Activated B cell treated with CpG ODN at 0.5 μM for 24 hours (primary cell): ENCODE measurements at regions not wholly inside any gene's neighbourhood (a gene's known extent, or its start where the extent isn't known, plus 50 kb on each side); places are given as distances from the start of the nearest gene placed in this dataset.

Source experiments
- ATAC-seq: fragments of 200-7000 bp; cut with Tn5 transposase; one replicate; pipeline ENCODE4 v1.10.0; 2021; ENCODE audit warnings: low read depth, mild to moderate bottlenecking, moderate library complexity
- CTCF ChIA-PET: fragments of 350-600 bp; sonication (Branson Sonifier 250); formaldehyde crosslinking; loops from one replicate; lab custom pipeline; 2021; ENCODE audit warnings: antibody characterized with exemption; lab: Charles Lee
- POLR2A ChIA-PET: fragments of 350-600 bp; sonication (Branson Sonifier 250); formaldehyde crosslinking; loops from one replicate; lab custom pipeline; 2021; ENCODE audit warnings: antibody characterized with exemption; lab: Charles Lee
- DNase-seq: peaks from one replicate; pipeline ENCODE4 v3.0.0; 2022
- H3K27ac Mint-ChIP-seq: one replicate; pipeline ENCODE4 v1.8.0; 2020; ENCODE audit warnings: mixed read lengths
- H3K27me3 Mint-ChIP-seq: one replicate; pipeline ENCODE4 v1.8.0; 2021; ENCODE audit warnings: mixed read lengths
- H3K36me3 Mint-ChIP-seq: one replicate; pipeline ENCODE4 v1.8.0; 2021; ENCODE audit warnings: low read depth, mixed read lengths
- H3K4me1 Mint-ChIP-seq: one replicate; pipeline ENCODE4 v1.8.0; 2021; ENCODE audit warnings: mixed read lengths
- H3K4me3 Mint-ChIP-seq: one replicate; pipeline ENCODE4 v1.8.0; 2020; ENCODE audit warnings: mild to moderate bottlenecking, mixed read lengths
- H3K9me3 Mint-ChIP-seq: one replicate; pipeline ENCODE4 v1.8.0; 2020; ENCODE audit warnings: mixed read lengths
- CTCF ChIP-seq: fragments of 200-600 bp; IDR thresholded peaks from one replicate; pipeline ENCODE4 v1.8.0; 2022; ENCODE audit warnings: antibody characterized with exemption, mild to moderate bottlenecking
- intact Hi-C: fragments of 100-400 bp; cut with micrococcal nuclease; formaldehyde crosslinking; loops from one replicate; pipeline ENCODE4 v1.15.1; 2024

DNA sequence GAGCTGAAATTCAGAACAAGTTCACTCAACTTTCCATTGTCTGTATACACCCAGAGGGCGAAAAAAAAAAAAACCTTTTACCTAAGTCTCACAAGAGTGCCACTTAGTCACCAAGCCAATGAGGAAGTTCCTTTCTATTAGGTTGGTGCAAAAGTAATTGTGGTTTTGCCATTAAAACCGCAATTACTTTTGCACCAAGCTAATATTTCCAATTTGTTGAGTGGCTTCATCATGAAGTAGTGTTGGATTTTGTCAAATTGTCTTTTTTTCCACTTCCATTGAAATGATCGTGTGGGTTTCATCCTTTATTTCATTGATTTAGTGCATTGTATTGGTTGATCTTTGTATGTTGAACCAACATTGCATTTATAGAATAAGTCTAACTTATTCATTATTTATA, 253.9 kb downstream of the ZIC4 start:
- no peaks in the 10 kb centered on the region for H3K36me3 Mint-ChIP-seq
- ChIA-PET CTCF (no interaction called here), POLR2A (no interaction called here)
- H3K27ac Mint-ChIP-seq = no peak overlapping the region
- H3K27me3 Mint-ChIP-seq = no peaks in the 10 kb centered on the region
- no peak for DNase-seq
- intact Hi-C loops = no loop called here
- no peak for TF ChIP-seq CTCF
- H3K9me3 Mint-ChIP-seq = peaks cover 6% of the 10 kb centered on the region
- no peaks in the 10 kb centered on the region for H3K4me1 Mint-ChIP-seq
- no peak for ATAC-seq
- H3K4me3 Mint-ChIP-seq = no peak overlapping the region

DNA sequence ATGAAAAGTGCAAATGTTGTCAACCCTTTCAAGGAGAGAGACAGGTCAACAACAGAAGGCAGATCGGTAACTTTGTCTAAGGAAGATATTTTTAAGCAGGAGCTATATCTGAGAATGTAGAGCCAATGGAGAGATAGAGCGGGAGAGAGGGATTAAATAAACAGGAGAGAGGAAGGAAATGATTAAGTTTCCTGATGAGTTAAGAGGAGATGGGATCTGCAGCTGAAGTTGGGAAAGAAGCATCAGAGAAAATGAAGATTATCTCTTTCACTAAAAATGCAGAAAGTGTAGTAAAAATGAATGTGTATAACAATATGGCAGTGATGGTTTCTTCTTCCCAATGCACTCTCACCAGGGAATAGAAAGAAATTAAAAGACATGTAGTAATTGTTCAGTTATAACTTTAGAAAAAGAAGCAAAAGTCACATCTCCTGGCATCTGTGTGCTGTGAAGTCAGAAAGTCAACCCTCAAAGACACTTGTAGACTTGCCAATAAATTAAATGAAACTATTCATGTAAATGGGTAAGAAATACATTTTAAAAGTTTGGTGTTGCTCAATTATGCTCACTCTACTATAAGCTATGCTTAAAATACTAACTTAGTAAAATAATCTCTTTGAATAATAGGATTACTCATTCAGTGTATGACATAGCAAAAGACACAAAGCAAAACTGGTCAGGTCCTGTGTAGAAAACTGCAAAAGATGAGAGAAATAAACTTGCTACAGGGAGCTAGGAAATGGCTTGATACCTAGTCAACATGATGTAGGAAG, 264.6 kb downstream of the ZIC4 start:
- Mint-ChIP-seq H3K27me3 (no peaks in the 10 kb centered on the region), H3K9me3 (no peaks in the 10 kb centered on the region), H3K4me3 (no peak overlapping the region), H3K27ac (no peak overlapping the region), H3K4me1 (no peaks in the 10 kb centered on the region), H3K36me3 (no peaks in the 10 kb centered on the region)
- TF ChIP-seq CTCF = no peak
- ATAC-seq (no peak), DNase-seq (no peak)
- CTCF ChIA-PET = no interaction called here
- intact Hi-C loops = no loop called here
- POLR2A ChIA-PET = no interaction called here

GRCh38 chr3:147139341-147139740, 267.0 kb downstream of the ZIC4 start:
- Mint-ChIP-seq H3K36me3 (no peaks in the 10 kb centered on the region), H3K27ac (no peak overlapping the region), H3K9me3 (peaks cover 3% of the 10 kb centered on the region), H3K4me3 (no peak overlapping the region), H3K27me3 (no peaks in the 10 kb centered on the region), H3K4me1 (no peaks in the 10 kb centered on the region)
- no peak for TF ChIP-seq CTCF
- ChIA-PET POLR2A (no interaction called here), CTCF (no interaction called here)
- intact Hi-C loops = no loop called here
- DNase-seq = no peak
- ATAC-seq = no peak

DNA sequence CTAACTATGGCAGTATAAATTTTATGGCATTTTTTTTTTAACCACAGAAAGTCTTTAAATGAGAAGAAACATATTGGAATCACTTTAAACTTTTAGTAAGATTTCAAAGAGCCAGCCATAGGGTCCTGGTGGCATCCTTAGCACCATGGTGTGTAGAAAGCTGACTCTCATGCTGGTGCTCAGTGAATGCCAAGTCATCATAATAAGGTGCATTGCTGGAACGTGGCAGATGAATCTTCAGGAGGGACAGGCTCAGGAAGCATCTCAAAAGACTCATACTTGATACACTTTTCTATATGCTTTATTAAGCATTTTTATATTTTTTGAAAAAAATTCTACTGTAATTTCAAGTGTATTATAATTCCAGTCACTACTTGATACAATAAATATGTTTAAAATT, 274.2 kb downstream of the ZIC4 start:
- H3K27me3 Mint-ChIP-seq = no peaks in the 10 kb centered on the region
- intact Hi-C loops = no loop called here
- TF ChIP-seq CTCF = no peak

DNA sequence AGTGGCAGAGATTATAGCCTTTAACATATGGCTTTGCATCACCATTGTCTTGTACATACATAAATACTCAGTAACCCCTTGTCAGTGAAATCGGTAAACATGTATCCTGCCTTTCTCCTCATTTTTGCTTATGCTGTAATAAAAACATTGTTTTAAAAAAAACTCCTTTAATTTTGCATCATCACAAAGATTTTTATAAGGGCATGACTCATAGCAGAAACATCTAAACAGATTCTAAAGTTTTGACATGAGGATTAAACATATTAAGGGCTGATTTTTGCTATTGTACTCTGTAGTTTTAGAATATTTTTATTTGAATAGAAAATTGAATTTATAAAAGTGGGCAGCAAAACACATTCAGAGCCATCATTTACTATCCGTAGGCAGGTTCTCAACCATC, 275.9 kb downstream of the ZIC4 start:
- ATAC-seq = no peak
- H3K9me3 Mint-ChIP-seq = peaks cover 4% of the 10 kb centered on the region
- no peak overlapping the region for H3K4me3 Mint-ChIP-seq
- ChIA-PET CTCF (no interaction called here), POLR2A (no interaction called here)
- no peak for DNase-seq
- TF ChIP-seq CTCF = no peak
- H3K27me3 Mint-ChIP-seq = no peaks in the 10 kb centered on the region
- intact Hi-C loops = no loop called here
- H3K27ac Mint-ChIP-seq = no peak overlapping the region
- H3K36me3 Mint-ChIP-seq = no peaks in the 10 kb centered on the region
- H3K4me1 Mint-ChIP-seq = no peaks in the 10 kb centered on the region

More for the DNA sequence above, 274.2 kb downstream of the ZIC4 start:
- DNase-seq (no peak), ATAC-seq (no peak)
- Mint-ChIP-seq H3K4me3 (no peak overlapping the region), H3K4me1 (no peaks in the 10 kb centered on the region), H3K9me3 (peaks cover 5% of the 10 kb centered on the region), H3K36me3 (no peaks in the 10 kb centered on the region), H3K27ac (no peak overlapping the region)
- POLR2A ChIA-PET = no interaction called here
- CTCF ChIA-PET = no interaction called here
